IMR-90 (cell line): ENCODE measurements at regions not wholly inside any gene's neighbourhood (a gene's known extent, or its start where the extent isn't known, plus 50 kb on each side); places are given as distances from the start of the nearest gene placed in this dataset.

Experiments
- ATAC-seq: fragments of 200-7000 bp; cut with Tn5 transposase; 2 replicates; pipeline ENCODE4 v1.9.1; 2020; ENCODE audit warnings: low read depth, mild to moderate bottlenecking, moderate library complexity
- BruUV-seq: library from RNA; stranded (reverse); fragments of 400-500 nt; replicated peaks from 2 replicates; lab custom pipeline; 2021; lab: Mats Ljungman, UMichigan
- CTCF ChIA-PET: fragments of 300-600 bp; formaldehyde crosslinking; extraction: SDS; loops from one replicate; lab custom pipeline; 2021; ENCODE audit warnings: antibody characterized with exemption; lab: Yijun Ruan, JAX
- POLR2A ChIA-PET: fragments of 300-600 bp; sonication (Branson Sonifier 250); formaldehyde crosslinking; loops from one replicate; lab custom pipeline; 2022; ENCODE audit warnings: antibody characterized with exemption; ENCODE audit not compliant: unreplicated experiment; lab: Charles Lee
- DNase-seq: peaks from one replicate; pipeline ENCODE4 v3.0.0; 2013
- H2AFZ ChIP-seq: replicated peaks from 2 replicates; pipeline ENCODE3; 2013; ENCODE audit warnings: low read length, mild to moderate bottlenecking; ENCODE audit not compliant: poor library complexity
- H2AK5ac ChIP-seq: 2 replicates; pipeline ENCODE4 v1.6.1; 2013; ENCODE audit warnings: low read depth, low read length, inconsistent platforms
- H2AK9ac ChIP-seq: replicated peaks from 2 replicates; pipeline ENCODE3; 2013; ENCODE audit warnings: mild to moderate bottlenecking, low read depth, low read length, moderate library complexity; ENCODE audit not compliant: poor library complexity
- H2BK120ac ChIP-seq: 2 replicates; pipeline ENCODE4 v1.6.1; 2013; ENCODE audit warnings: low read depth, low read length, inconsistent platforms
- H2BK15ac ChIP-seq: 3 replicates; pipeline ENCODE4 v1.6.1; 2013; ENCODE audit warnings: low read depth, low read length, inconsistent platforms
- H2BK20ac ChIP-seq: 2 replicates; pipeline ENCODE4 v1.6.1; 2013; ENCODE audit warnings: low read depth, mild to moderate bottlenecking, inconsistent platforms, low read length, moderate library complexity
- H2BK5ac ChIP-seq: 2 replicates; pipeline ENCODE4 v1.6.1; 2013; ENCODE audit warnings: mild to moderate bottlenecking, low read depth, low read length, inconsistent platforms; ENCODE audit not compliant: poor library complexity, severe bottlenecking
- H3K14ac ChIP-seq: replicated peaks from 2 replicates; pipeline ENCODE4 v1.6.1; 2013; ENCODE audit warnings: low read depth, low read length, inconsistent platforms
- H3K18ac ChIP-seq: 2 replicates; pipeline ENCODE4 v1.6.1; 2013; ENCODE audit warnings: low read depth, low read length, control low read depth
- H3K23ac ChIP-seq: 2 replicates; pipeline ENCODE4 v1.6.1; 2013; ENCODE audit warnings: low read depth, low read length, inconsistent platforms
- H3K27ac ChIP-seq: 2 replicates; pipeline ENCODE4 v1.5.1; 2013; ENCODE audit warnings: mild to moderate bottlenecking, control low read depth, low read length; ENCODE audit not compliant: insufficient read depth
- H3K27me3 ChIP-seq: 2 replicates; pipeline ENCODE4 v1.6.1; 2013; ENCODE audit warnings: low read length; ENCODE audit not compliant: control insufficient read depth, insufficient read depth
- H3K36me3 ChIP-seq: 2 replicates; pipeline ENCODE4 v1.6.1; 2013; ENCODE audit warnings: low read length, mixed read lengths; ENCODE audit not compliant: control insufficient read depth, insufficient read depth
- H3K4ac ChIP-seq: 2 replicates; pipeline ENCODE4 v1.6.1; 2013; ENCODE audit warnings: low read depth, low read length, inconsistent platforms
- H3K4me1 ChIP-seq: 2 replicates; pipeline ENCODE4 v1.6.1; 2013; ENCODE audit warnings: low read length, mixed read lengths; ENCODE audit not compliant: control insufficient read depth, insufficient read depth
- H3K4me2 ChIP-seq: 2 replicates; pipeline ENCODE4 v1.6.1; 2013; ENCODE audit warnings: low read depth, mild to moderate bottlenecking, control low read depth, low read length, moderate library complexity
- H3K4me3 ChIP-seq: 2 replicates; pipeline ENCODE4 v1.5.1; 2013; ENCODE audit warnings: low read depth, mild to moderate bottlenecking, control low read depth, low read length, moderate library complexity; ENCODE audit not compliant: insufficient read depth
- H3K56ac ChIP-seq: 2 replicates; pipeline ENCODE4 v1.6.1; 2013; ENCODE audit warnings: low read length, inconsistent platforms; ENCODE audit not compliant: insufficient read depth; ENCODE audit errors: extremely low read depth
- H3K79me1 ChIP-seq, 2 experiments: 2 replicates each; pipeline ENCODE4 v1.6.1; 2013; ENCODE audit warnings: low read length in 2 of 2, inconsistent platforms in 1 of 2, low read depth in 1 of 2
- H3K9ac ChIP-seq: 2 replicates; pipeline ENCODE4 v1.6.1; 2013; ENCODE audit warnings: low read depth, low read length, control low read depth
- H3K9me1 ChIP-seq: 2 replicates; pipeline ENCODE4 v1.6.1; 2013; ENCODE audit warnings: low read length, inconsistent platforms; ENCODE audit not compliant: insufficient read depth
- H3K9me3 ChIP-seq: 2 replicates; pipeline ENCODE4 v1.6.1; 2013; ENCODE audit warnings: low read length; ENCODE audit not compliant: control insufficient read depth, insufficient read depth
- H4K20me1 ChIP-seq: 2 replicates; pipeline ENCODE4 v1.6.1; 2013; ENCODE audit warnings: low read length, inconsistent platforms; ENCODE audit not compliant: insufficient read depth
- H4K5ac ChIP-seq: 2 replicates; pipeline ENCODE4 v1.6.1; 2013; ENCODE audit warnings: mild to moderate bottlenecking, low read depth, low read length, control low read depth
- H4K8ac ChIP-seq, 2 experiments: 2 replicates each; pipeline ENCODE4 v1.6.1; 2013; ENCODE audit warnings: low read depth in 2 of 2, low read length in 2 of 2, control low read depth in 1 of 2, inconsistent platforms in 1 of 2
- H4K91ac ChIP-seq: 2 replicates; pipeline ENCODE4 v1.6.1; 2013; ENCODE audit warnings: low read depth, low read length, inconsistent platforms; ENCODE audit not compliant: insufficient read depth
- CHD1 ChIP-seq: IDR thresholded peaks from 2 replicates; pipeline ENCODE4 v1.6.1; 2012; ENCODE audit warnings: low read depth, low read length, improper control_type of control experiment
- MXI1 ChIP-seq: IDR thresholded peaks from 2 replicates; pipeline ENCODE4 v1.6.1; 2012; ENCODE audit warnings: low read depth, mild to moderate bottlenecking, low read length, moderate library complexity, borderline replicate concordance
- RAD21 ChIP-seq: IDR thresholded peaks from 2 replicates; pipeline ENCODE4 v1.6.1; 2012; ENCODE audit warnings: low read length, improper control_type of control experiment
- RFX5 ChIP-seq: IDR thresholded peaks from 2 replicates; pipeline ENCODE4 v1.8.0; 2012; ENCODE audit warnings: low read depth, mild to moderate bottlenecking, low read length, moderate library complexity
- WGBS, 2 experiments: methylation state at CpG; one replicate each; pipeline versions ENCODE4 v1.1.5 to v1.1.7; 2013; ENCODE audit warnings: missing lambda C conversion rate in 2 of 2; ENCODE audit not compliant: insufficient read length in 1 of 2; ENCODE audit errors: extremely low coverage in 2 of 2; 5-methylcytosine and 5-hydroxymethylcytosine counted together
- dilution Hi-C: fragments of 300-500 bp; cut with HindIII; formaldehyde crosslinking; loops from one replicate; pipeline ENCODE4 v1.14.3; 2018; ENCODE audit warnings: low sequenced_read_pairs; ENCODE audit not compliant: unreplicated experiment
- in situ Hi-C: fragments of 300-500 bp; cut with MboI; formaldehyde crosslinking; loops from 3 replicates; pipeline ENCODE4 v1.14.3; 2019; ENCODE audit warnings: low sequenced_read_pairs, inconsistent platforms, mixed read lengths
- intact Hi-C: fragments of 100-400 bp; cut with micrococcal nuclease; formaldehyde crosslinking; loops from 2 replicates; pipeline ENCODE4 v1.10.0; 2022

DNA sequence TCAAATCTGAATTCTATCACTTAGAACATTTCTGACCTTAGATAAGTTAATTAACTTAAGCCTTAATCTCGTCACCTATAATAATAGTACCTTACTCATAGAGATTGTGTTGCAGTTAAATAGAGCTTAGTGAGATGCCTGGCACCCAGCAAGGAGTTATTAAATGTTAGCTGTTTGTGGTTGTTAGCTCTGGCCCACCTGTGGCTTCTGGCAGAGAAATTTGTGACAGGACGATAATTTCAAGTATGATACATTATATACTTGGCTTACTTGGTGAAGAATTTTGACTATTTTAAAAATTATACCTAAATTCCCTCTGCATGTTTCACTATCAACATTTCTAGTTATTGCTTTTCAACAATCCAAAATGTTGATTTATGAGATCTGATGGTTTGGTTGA lies 102.9 kb upstream of the CEP162 start:
- Histone ChIP-seq H3K14ac (no peak overlapping the region), H3K79me1 (no peaks in the 10 kb centered on the region), H2AFZ (no peak overlapping the region), H3K56ac (no peak overlapping the region), H3K4me3 (no peak overlapping the region), H4K5ac (no peak overlapping the region), H3K9ac (no peak overlapping the region), H3K36me3 (no peaks in the 10 kb centered on the region), H2AK5ac (no peak overlapping the region), H2AK9ac (no peak overlapping the region), H2BK5ac (no peak overlapping the region), H3K4ac (no peak overlapping the region), H4K20me1 (no peaks in the 10 kb centered on the region), H3K4me2 (no peak overlapping the region), H2BK20ac (no peak overlapping the region), H3K18ac (no peak overlapping the region), H3K9me1 (no peaks in the 10 kb centered on the region), H4K8ac (no peak overlapping the region), H3K27me3 (no peaks in the 10 kb centered on the region), H3K27ac (no peak overlapping the region), H3K23ac (no peak overlapping the region), H3K9me3 (no peaks in the 10 kb centered on the region), H2BK120ac (no peak overlapping the region), H4K91ac (no peak overlapping the region), H2BK15ac (no peak overlapping the region), H3K4me1 (no peaks in the 10 kb centered on the region)
- intact Hi-C loops, result no loop called here
- WGBS, 2 experiments, result no CpG with 5 or more reads among the region's 2 CpGs
- CTCF ChIA-PET, result no interaction called here
- dilution Hi-C loops, result no loop called here
- ATAC-seq (no peak), DNase-seq (no peak)
- no TSS peak for BruUV-seq
- POLR2A ChIA-PET, result no interaction called here
- no peak for TF ChIP-seq RFX5
- TF ChIP-seq CHD1, result no peak
- no peak for TF ChIP-seq RAD21
- TF ChIP-seq MXI1, result no peak
- in situ Hi-C loops, result no loop called here
